Activated CD8-positive, alpha-beta T cell treated with anti-CD3 and anti-CD28 coated beads, Interleukin-2, amount 10 ng/mL, durations not matched to agents 7 days and 5 days (primary cell): ENCODE measurements at regions not wholly inside any gene's neighbourhood (a gene's known extent, or its start where the extent isn't known, plus 50 kb on each side); places are given as distances from the start of the nearest gene placed in this dataset.
"Not testable (repeated sequence)": the region's sequence is repeated elsewhere in the genome, so short reads cannot be mapped to it uniquely, and the experiment has no call there.

Source experiments
- ATAC-seq: fragments of 150-1000 bp; cut with Tn5 transposase; one replicate; pipeline ENCODE4 v1.10.0; 2021; ENCODE audit warnings: moderate library complexity
- CTCF ChIA-PET: fragments of 350-600 bp; sonication (Branson Sonifier 250); formaldehyde crosslinking; loops from one replicate; lab custom pipeline; 2021; ENCODE audit warnings: antibody characterized with exemption; lab: Charles Lee
- POLR2A ChIA-PET: fragments of 350-600 bp; sonication (Branson Sonifier 250); formaldehyde crosslinking; loops from one replicate; lab custom pipeline; 2021; ENCODE audit warnings: antibody characterized with exemption; lab: Charles Lee
- DNase-seq: peaks from one replicate; pipeline ENCODE4 v3.0.0-alpha.2; 2020
- H3K27ac Mint-ChIP-seq: one replicate; pipeline ENCODE4 v1.8.0; 2021; ENCODE audit warnings: mild to moderate bottlenecking, mixed read lengths
- H3K27me3 Mint-ChIP-seq: one replicate; pipeline ENCODE4 v1.8.0; 2021; ENCODE audit warnings: low read depth, mixed read lengths
- H3K36me3 Mint-ChIP-seq: one replicate; pipeline ENCODE4 v1.8.0; 2021; ENCODE audit warnings: low read depth, mixed read lengths
- H3K4me1 Mint-ChIP-seq: one replicate; pipeline ENCODE4 v1.8.0; 2021; ENCODE audit warnings: low read depth, mixed read lengths
- H3K4me3 Mint-ChIP-seq: one replicate; pipeline ENCODE4 v1.8.0; 2021; ENCODE audit warnings: mild to moderate bottlenecking, mixed read lengths
- H3K9me3 Mint-ChIP-seq: one replicate; pipeline ENCODE4 v1.8.0; 2022; ENCODE audit warnings: mixed read lengths; ENCODE audit not compliant: insufficient read depth

GRCh38 chr12:91256411-91256810 lies 73.8 kb upstream of the DCN start:
- Mint-ChIP-seq H3K4me1 (no peaks in the 10 kb centered on the region), H3K4me3 (no peak overlapping the region), H3K36me3 (no peaks in the 10 kb centered on the region), H3K27ac (no peak overlapping the region), H3K27me3 (no peaks in the 10 kb centered on the region), H3K9me3 (no peaks in the 10 kb centered on the region)
- ATAC-seq (no peak), DNase-seq (no peak)
- CTCF ChIA-PET = no interaction called here
- POLR2A ChIA-PET = no interaction called here

- H3K27ac Mint-ChIP-seq = no peak overlapping the region
- ATAC-seq (no peak), DNase-seq (no peak)
- ChIA-PET POLR2A (no interaction called here), CTCF (no interaction called here)
- H3K4me1 Mint-ChIP-seq = no peaks in the 10 kb centered on the region
- H3K36me3 Mint-ChIP-seq = no peaks in the 10 kb centered on the region
- H3K4me3 Mint-ChIP-seq = no peak overlapping the region
- no peaks in the 10 kb centered on the region for H3K27me3 Mint-ChIP-seq
- no peaks in the 10 kb centered on the region for H3K9me3 Mint-ChIP-seq
Observed at GRCh38 chr12:91252341-91252740, 69.7 kb upstream of the DCN start.

GRCh38 chr12:91250273-91250665 lies 67.7 kb upstream of the DCN start:
- H3K9me3 Mint-ChIP-seq = no peaks in the 10 kb centered on the region
- H3K36me3 Mint-ChIP-seq = no peaks in the 10 kb centered on the region
- CTCF ChIA-PET = no interaction called here
- H3K4me1 Mint-ChIP-seq = no peaks in the 10 kb centered on the region
- no peak for DNase-seq
- POLR2A ChIA-PET = no interaction called here
- H3K4me3 Mint-ChIP-seq = no peak overlapping the region
- no peak overlapping the region for H3K27ac Mint-ChIP-seq
- no peak for ATAC-seq
- H3K27me3 Mint-ChIP-seq = no peaks in the 10 kb centered on the region

- DNase-seq (no peak), ATAC-seq (no peak)
- CTCF ChIA-PET = no interaction called here
Observed at GRCh38 chr12:91249518-91250272, 67.1 kb upstream of the DCN start.

GRCh38 chr12:91249054-91249453 lies 66.4 kb upstream of the DCN start:
- H3K9me3 Mint-ChIP-seq = no peaks in the 10 kb centered on the region
- no peak for DNase-seq
- CTCF ChIA-PET = no interaction called here
- H3K27me3 Mint-ChIP-seq = no peaks in the 10 kb centered on the region
- no peaks in the 10 kb centered on the region for H3K4me1 Mint-ChIP-seq
- H3K4me3 Mint-ChIP-seq = no peak overlapping the region
- POLR2A ChIA-PET = no interaction called here
- no peak for ATAC-seq
- no peak overlapping the region for H3K27ac Mint-ChIP-seq
- no peaks in the 10 kb centered on the region for H3K36me3 Mint-ChIP-seq

More at GRCh38 chr12:91249518-91250272, 67.1 kb upstream of the DCN start:
- Mint-ChIP-seq H3K36me3 (no peaks in the 10 kb centered on the region), H3K27me3 (no peaks in the 10 kb centered on the region), H3K9me3 (no peaks in the 10 kb centered on the region), H3K27ac (no peak overlapping the region), H3K4me3 (no peak overlapping the region), H3K4me1 (no peaks in the 10 kb centered on the region)
- POLR2A ChIA-PET = no interaction called here

GRCh38 chr12:91243177-91243576 lies 60.6 kb upstream of the DCN start:
- H3K9me3 Mint-ChIP-seq, CTCF ChIA-PET, H3K27me3 Mint-ChIP-seq, H3K4me1 Mint-ChIP-seq, DNase-seq, ATAC-seq, H3K36me3 Mint-ChIP-seq, H3K27ac Mint-ChIP-seq, POLR2A ChIA-PET, H3K4me3 Mint-ChIP-seq: not testable (repeated sequence)

GRCh38 chr12:91241756-91242155 lies 59.1 kb upstream of the DCN start:
- ATAC-seq (no peak), DNase-seq (no peak)
- ChIA-PET CTCF (no interaction called here), POLR2A (no interaction called here)
- Mint-ChIP-seq H3K36me3 (no peaks in the 10 kb centered on the region), H3K27ac (no peak overlapping the region), H3K27me3 (no peaks in the 10 kb centered on the region), H3K4me3 (no peak overlapping the region), H3K4me1 (no peaks in the 10 kb centered on the region), H3K9me3 (no peaks in the 10 kb centered on the region)

- no peaks in the 10 kb centered on the region for H3K9me3 Mint-ChIP-seq
- no peak overlapping the region for H3K27ac Mint-ChIP-seq
- ATAC-seq = no peak
- no peaks in the 10 kb centered on the region for H3K27me3 Mint-ChIP-seq
- ChIA-PET CTCF (no interaction called here), POLR2A (no interaction called here)
- no peak overlapping the region for H3K4me3 Mint-ChIP-seq
- no peak for DNase-seq
- H3K4me1 Mint-ChIP-seq = no peaks in the 10 kb centered on the region
- no peaks in the 10 kb centered on the region for H3K36me3 Mint-ChIP-seq
Observed at GRCh38 chr12:91240386-91241095, 57.9 kb upstream of the DCN start.

GRCh38 chr12:91239481-91239880 lies 56.9 kb upstream of the DCN start:
- no peaks in the 10 kb centered on the region for H3K9me3 Mint-ChIP-seq
- H3K27me3 Mint-ChIP-seq = no peaks in the 10 kb centered on the region
- no peak overlapping the region for H3K4me3 Mint-ChIP-seq
- POLR2A ChIA-PET = no interaction called here
- CTCF ChIA-PET = no interaction called here
- no peak for DNase-seq
- no peaks in the 10 kb centered on the region for H3K36me3 Mint-ChIP-seq
- H3K27ac Mint-ChIP-seq = no peak overlapping the region
- ATAC-seq = no peak
- H3K4me1 Mint-ChIP-seq = no peaks in the 10 kb centered on the region
